Duodenal mucosa (tissue), 2 donors: ENCODE measurements at regions not wholly inside any gene's neighbourhood (a gene's known extent, or its start where the extent isn't known, plus 50 kb on each side); places are given as distances from the start of the nearest gene placed in this dataset.
"Not testable (repeated sequence)": the region's sequence is repeated elsewhere in the genome, so short reads cannot be mapped to it uniquely, and the experiment has no call there.

Experiments
- H3K27ac ChIP-seq: one replicate; pipeline ENCODE4 v1.7.0; 2013; ENCODE audit warnings: low read depth, low read length
- H3K27me3 ChIP-seq, 2 donors: one replicate each; pipeline ENCODE4 v1.7.0; 2013; ENCODE audit warnings: low read length in 2 of 2, control low read depth in 1 of 2; ENCODE audit not compliant: insufficient read depth in 2 of 2, control insufficient read depth in 1 of 2
- H3K36me3 ChIP-seq, 2 donors: one replicate each; pipeline ENCODE4 v1.7.0; 2013; ENCODE audit warnings: low read length in 2 of 2, control low read depth in 1 of 2; ENCODE audit not compliant: insufficient read depth in 2 of 2, control insufficient read depth in 1 of 2
- H3K4me1 ChIP-seq, 2 donors: one replicate each; pipeline ENCODE4 v1.7.0; 2013; ENCODE audit warnings: low read length in 2 of 2, control low read depth in 1 of 2; ENCODE audit not compliant: insufficient read depth in 2 of 2, control insufficient read depth in 1 of 2
- H3K4me3 ChIP-seq, 2 donors: one replicate each; pipeline ENCODE4 v1.7.0; 2013; ENCODE audit warnings: low read length in 2 of 2, low read depth in 1 of 2
- H3K9ac ChIP-seq, 2 donors: one replicate each; pipeline ENCODE4 v1.7.0; 2013; ENCODE audit warnings: low read length in 2 of 2, low read depth in 1 of 2
- H3K9me3 ChIP-seq, 2 donors: one replicate each; pipeline ENCODE4 v1.7.0; 2013; ENCODE audit warnings: low read length in 2 of 2, control low read depth in 1 of 2; ENCODE audit not compliant: control insufficient read depth in 1 of 2

- Histone ChIP-seq H3K9ac (no peak overlapping the region), H3K27me3 (no peaks in the 10 kb centered on the region), H3K4me1 (no peaks in the 10 kb centered on the region), H3K4me3 (no peak overlapping the region), H3K9me3 (no peaks in the 10 kb centered on the region), H3K36me3 (no peaks in the 10 kb centered on the region), H3K27ac (no peak overlapping the region)
These were observed 125.2 kb downstream of the ZNF608 start for GRCh38 chr5:124621279-124621678.

- H3K27me3 ChIP-seq = no peaks in the 10 kb centered on the region
- no peak overlapping the region for H3K9ac ChIP-seq
- no peaks in the 10 kb centered on the region for H3K9me3 ChIP-seq
- H3K27ac ChIP-seq = no peak overlapping the region
- no peak overlapping the region for H3K4me3 ChIP-seq
- H3K4me1 ChIP-seq = no peaks in the 10 kb centered on the region
- no peaks in the 10 kb centered on the region for H3K36me3 ChIP-seq
These were observed 125.7 kb downstream of the ZNF608 start for GRCh38 chr5:124620743-124621142.

GRCh38 chr5:124619121-124619520 is 127.3 kb downstream of the ZNF608 start:
- Histone ChIP-seq H3K9me3 (no peaks in the 10 kb centered on the region), H3K36me3 (no peaks in the 10 kb centered on the region), H3K4me1 (no peaks in the 10 kb centered on the region), H3K27me3 (no peaks in the 10 kb centered on the region), H3K4me3 (no peak overlapping the region), H3K9ac (no peak overlapping the region), H3K27ac (no peak overlapping the region)

GRCh38 chr5:124617787-124618186 is 128.7 kb downstream of the ZNF608 start:
- H3K9ac ChIP-seq = no peak overlapping the region
- H3K36me3 ChIP-seq = no peaks in the 10 kb centered on the region
- no peaks in the 10 kb centered on the region for H3K9me3 ChIP-seq
- no peak overlapping the region for H3K4me3 ChIP-seq
- H3K27ac ChIP-seq = no peak overlapping the region
- H3K27me3 ChIP-seq = no peaks in the 10 kb centered on the region
- H3K4me1 ChIP-seq = no peaks in the 10 kb centered on the region

- Histone ChIP-seq H3K27me3 (no peaks in the 10 kb centered on the region), H3K36me3 (no peaks in the 10 kb centered on the region), H3K4me3 (no peak overlapping the region), H3K9ac (no peak overlapping the region), H3K27ac (no peak overlapping the region), H3K9me3 (no peaks in the 10 kb centered on the region), H3K4me1 (no peaks in the 10 kb centered on the region)
These were observed 131.5 kb downstream of the ZNF608 start for GRCh38 chr5:124614836-124615385.

GRCh38 chr5:124614105-124614504 is 132.3 kb downstream of the ZNF608 start:
- H3K9ac ChIP-seq = no peak overlapping the region
- no peaks in the 10 kb centered on the region for H3K4me1 ChIP-seq
- H3K36me3 ChIP-seq = no peaks in the 10 kb centered on the region
- H3K27ac ChIP-seq = no peak overlapping the region
- H3K9me3 ChIP-seq = no peaks in the 10 kb centered on the region
- H3K4me3 ChIP-seq = no peak overlapping the region
- no peaks in the 10 kb centered on the region for H3K27me3 ChIP-seq

- Histone ChIP-seq H3K9me3 (no peaks in the 10 kb centered on the region), H3K9ac (no peak overlapping the region), H3K36me3 (no peaks in the 10 kb centered on the region), H3K27ac (no peak overlapping the region), H3K4me3 (no peak overlapping the region), H3K27me3 (no peaks in the 10 kb centered on the region), H3K4me1 (no peaks in the 10 kb centered on the region)
These were observed 133.0 kb downstream of the ZNF608 start for GRCh38 chr5:124613273-124613953.

- Histone ChIP-seq H3K4me3 (no peak overlapping the region), H3K27ac (no peak overlapping the region), H3K27me3 (no peaks in the 10 kb centered on the region), H3K36me3 (no peaks in the 10 kb centered on the region), H3K4me1 (no peaks in the 10 kb centered on the region), H3K9me3 (no peaks in the 10 kb centered on the region), H3K9ac (no peak overlapping the region)
These were observed 134.4 kb downstream of the ZNF608 start for GRCh38 chr5:124612023-124612422.

- not testable (repeated sequence) for H3K9me3 ChIP-seq, H3K4me1 ChIP-seq, H3K27ac ChIP-seq, H3K4me3 ChIP-seq, H3K36me3 ChIP-seq, H3K27me3 ChIP-seq, H3K9ac ChIP-seq
These were observed 135.2 kb downstream of the ZNF608 start for GRCh38 chr5:124611262-124611661.

- not testable (repeated sequence) for H3K4me1 ChIP-seq, H3K4me3 ChIP-seq, H3K36me3 ChIP-seq, H3K9ac ChIP-seq, H3K27ac ChIP-seq, H3K27me3 ChIP-seq, H3K9me3 ChIP-seq
These were observed 136.8 kb downstream of the ZNF608 start for GRCh38 chr5:124609685-124610084.
